K562 (cell line): ENCODE measurements at regions not wholly inside any gene's neighbourhood (a gene's known extent, or its start where the extent isn't known, plus 50 kb on each side); places are given as distances from the start of the nearest gene placed in this dataset.

Experiments
- ATAC-seq: fragments of 200-7000 bp; cut with Tn5 transposase; 3 replicates; pipeline ENCODE4 v1.9.1; 2020; ENCODE audit warnings: moderate library complexity
- BruUV-seq: library from RNA; stranded (reverse); fragments of 400-500 nt; replicated peaks from 2 replicates; lab custom pipeline; 2021; lab: Mats Ljungman, UMichigan
- CTCF ChIA-PET: fragments of 300-600 bp; formaldehyde crosslinking; extraction: SDS; loops from one replicate; lab custom pipeline; 2021; ENCODE audit warnings: low intra/inter-chr PET ratio; lab: Yijun Ruan, JAX
- POLR2A ChIA-PET: fragments of 300-600, 350-650 bp; sonication (Branson Sonifier 250); formaldehyde crosslinking; extraction: SDS; loops from one replicate; lab custom pipeline; 2021; ENCODE audit warnings: antibody characterized with exemption, inconsistent platforms; lab: Yijun Ruan, JAX
- DNase-seq, 4 experiments: peaks; one replicate each; pipeline versions ENCODE4 v3.0.0 to v3.0.0-alpha.2; 2011 to 2018; ENCODE audit warnings: low spot score in 3 of 4, mixed read lengths in 3 of 4; ENCODE audit errors: extremely low read depth in 1 of 4
- FAIRE-seq: peaks from 2 replicates; lab custom pipeline; 2011; peaks lifted over from hg19 to GRCh38; lab: Jason Lieb, UNC
- H2AFZ ChIP-seq: 2 replicates; pipeline ENCODE4 v1.6.0; 2011; ENCODE audit warnings: low read depth, low read length, control low read depth, inconsistent platforms
- H3K27ac ChIP-seq: fragments of 200-600 bp; 3 replicates; pipeline ENCODE4 v1.8.0; 2011; ENCODE audit warnings: low read depth, mild to moderate bottlenecking, control low read depth, inconsistent platforms, low read length, moderate library complexity, mixed read lengths; ENCODE audit errors: extremely low read depth
- H3K27me3 ChIP-seq, 2 experiments: fragments of 300-600 bp in 1 of 2; 2 replicates in 1 of 2; 3 replicates in 1 of 2; pipeline versions ENCODE4 v1.6.0 to v1.8.0; 2011; ENCODE audit warnings: inconsistent platforms in 2 of 2, low read length in 2 of 2, mild to moderate bottlenecking in 1 of 2, mixed read lengths in 1 of 2, moderate library complexity in 1 of 2; ENCODE audit not compliant: control insufficient read depth in 2 of 2, insufficient read depth in 2 of 2
- H3K36me3 ChIP-seq: fragments of 300-600 bp; 3 replicates; pipeline ENCODE4 v1.8.0; 2011; ENCODE audit warnings: mild to moderate bottlenecking, low read length, inconsistent platforms; ENCODE audit not compliant: control insufficient read depth, insufficient read depth
- H3K4me1 ChIP-seq, 2 experiments: fragments of 200-600 bp in 1 of 2; replicated peaks in 1 of 2; 2 replicates in 1 of 2; 3 replicates in 1 of 2; pipeline versions ENCODE4 v1.5.1 to v1.8.0; 2011; ENCODE audit warnings: inconsistent platforms in 2 of 2, low read length in 2 of 2, mild to moderate bottlenecking in 1 of 2, mixed read lengths in 1 of 2, moderate library complexity in 1 of 2; ENCODE audit not compliant: control insufficient read depth in 2 of 2, insufficient read depth in 2 of 2
- H3K4me2 ChIP-seq: 2 replicates; pipeline ENCODE4 v1.6.1; 2011; ENCODE audit warnings: low read length, control low read depth, inconsistent platforms, mixed read lengths; ENCODE audit not compliant: insufficient read depth
- H3K4me3 ChIP-seq: fragments of 200-600 bp; sonication (generic), shearing (Covaris generic); 2 replicates; pipeline ENCODE4 v1.5.1; 2016; ENCODE audit warnings: control low read depth, inconsistent platforms
- H3K79me2 ChIP-seq: fragments of 200-600 bp; 3 replicates; pipeline ENCODE4 v1.8.0; 2011; ENCODE audit warnings: low read length, inconsistent platforms; ENCODE audit not compliant: control insufficient read depth, insufficient read depth
- H3K9ac ChIP-seq, 2 experiments: 2 replicates each; pipeline versions ENCODE4 v1.6.0 to v1.6.1; 2011; ENCODE audit warnings: low read depth in 2 of 2, low read length in 2 of 2, control low read depth in 1 of 2, inconsistent platforms in 1 of 2, mild to moderate bottlenecking in 1 of 2, mixed read lengths in 1 of 2; ENCODE audit not compliant: insufficient read depth in 1 of 2
- H3K9me1 ChIP-seq: one replicate; pipeline ENCODE4 v1.6.0; 2011; ENCODE audit warnings: inconsistent platforms, mild to moderate bottlenecking, low read length, moderate library complexity; ENCODE audit not compliant: control insufficient read depth, insufficient read depth
- H3K9me3 ChIP-seq: replicated peaks from 2 replicates; pipeline ENCODE4 v1.5.1; 2011; ENCODE audit warnings: low read depth, low read length, inconsistent platforms; ENCODE audit not compliant: control insufficient read depth, insufficient read depth
- H4K20me1 ChIP-seq: replicated peaks from 2 replicates; pipeline ENCODE4 v1.6.1; 2011; ENCODE audit warnings: low read length, inconsistent platforms, mixed read lengths; ENCODE audit not compliant: control insufficient read depth, insufficient read depth
- ASH1L ChIP-seq: fragments of 450-650 bp; IDR thresholded peaks from 2 replicates; pipeline ENCODE4 v1.6.1; 2018; ENCODE audit warnings: borderline replicate concordance, mild to moderate bottlenecking, low read depth; ENCODE audit not compliant: partially characterized antibody
- ATF6 ChIP-seq: sonication (generic); formaldehyde crosslinking; IDR thresholded peaks from 2 replicates; pipeline ENCODE4 v1.4.0; 2020; ENCODE audit warnings: mild to moderate bottlenecking, missing genetic modification reagents
- EP300 ChIP-seq: IDR thresholded peaks from 2 replicates; pipeline ENCODE4 v1.6.1; 2012; ENCODE audit warnings: low read length, improper control_type of control experiment
- HNRNPK ChIP-seq: fragments of 200-400 bp; formaldehyde crosslinking; IDR thresholded peaks from one replicate; pipeline ENCODE4 v1.6.1; 2018; ENCODE audit warnings: mild to moderate bottlenecking, low read depth, low read length; ENCODE audit not compliant: poor library complexity, severe bottlenecking
- ILK ChIP-seq: fragments of 450-650 bp; IDR thresholded peaks from 2 replicates; pipeline ENCODE4 v1.6.1; 2016; ENCODE audit warnings: missing genetic modification characterization, low read depth, mild to moderate bottlenecking, missing compliant biosample characterization, moderate library complexity, borderline replicate concordance
- KAT7 ChIP-seq: sonication (generic); formaldehyde crosslinking; IDR thresholded peaks from 2 replicates; pipeline ENCODE4 v1.8.0; 2022; ENCODE audit warnings: missing genetic modification reagents, mild to moderate bottlenecking, borderline replicate concordance
- KHSRP ChIP-seq: fragments of 450-650 bp; IDR thresholded peaks from 2 replicates; pipeline ENCODE4 v1.6.1; 2017
- MBD2 ChIP-seq: sonication (generic); IDR thresholded peaks from 2 replicates; pipeline ENCODE4 v1.6.1; 2016; ENCODE audit warnings: low read depth, borderline replicate concordance
- RBM15 ChIP-seq: fragments of 200-400 bp; formaldehyde crosslinking; IDR thresholded peaks from 2 replicates; pipeline ENCODE4 v1.6.1; 2018; ENCODE audit warnings: mild to moderate bottlenecking, low read length, moderate library complexity; ENCODE audit not compliant: insufficient read depth
- SIX5 ChIP-seq, 2 experiments: IDR thresholded peaks; 2 replicates each; pipeline ENCODE4 v1.6.1; 2011; ENCODE audit warnings: low read length in 2 of 2, borderline replicate concordance in 1 of 2, low read depth in 1 of 2, mild to moderate bottlenecking in 1 of 2, moderate library complexity in 1 of 2; ENCODE audit not compliant: insufficient read depth in 1 of 2
- STAG1 ChIP-seq: sonication (generic); formaldehyde crosslinking; IDR thresholded peaks from 2 replicates; pipeline ENCODE4 v1.5.0; 2020; ENCODE audit warnings: missing genetic modification reagents, borderline replicate concordance
- TCFL5 ChIP-seq: fragments of 250-450 bp; sonication (Bioruptor Pico); conservative IDR thresholded peaks from 2 replicates; pipeline ENCODE4 v1.6.1; 2021; ENCODE audit warnings: mild to moderate bottlenecking, moderate library complexity, matching md5 sums
- ZBTB43 ChIP-seq: sonication (generic); formaldehyde crosslinking; IDR thresholded peaks from 2 replicates; pipeline ENCODE4 v1.8.0; 2023; ENCODE audit warnings: mild to moderate bottlenecking, missing genetic modification reagents
- ZNF12 ChIP-seq: sonication (generic); formaldehyde crosslinking; IDR thresholded peaks from 2 replicates; pipeline ENCODE4 v1.4.0; 2020; ENCODE audit warnings: mild to moderate bottlenecking, missing genetic modification reagents
- ZNF764 ChIP-seq: fragments of 250-450 bp; sonication (Bioruptor Pico); IDR thresholded peaks from 2 replicates; pipeline ENCODE4 v1.4.0; 2020; ENCODE audit warnings: low read depth, mild to moderate bottlenecking, moderate library complexity
- WGBS: fragments of 100-300 bp; shearing (Covaris generic); methylation state at CpG from one replicate; pipeline ENCODE4 v1.1.6; 2016; ENCODE audit warnings: low coverage, mixed read lengths; ENCODE audit not compliant: insufficient coverage; ENCODE audit errors: missing lambda C conversion rate; 5-methylcytosine and 5-hydroxymethylcytosine counted together
- in situ Hi-C: fragments of 300-500 bp; cut with MboI; formaldehyde crosslinking; loops from 4 replicates; pipeline ENCODE4 v1.15.0; 2018; ENCODE audit warnings: inconsistent platforms, mixed read lengths
- intact Hi-C: fragments of 100-400 bp; cut with micrococcal nuclease; formaldehyde crosslinking; loops from 2 replicates; pipeline ENCODE4 v1.14.2; 2022
- TF ChIP-seq, protein P1 (sequence below): fragments of 450-650 bp; formaldehyde crosslinking; IDR thresholded peaks from 2 replicates; pipeline ENCODE4 v1.4.0; 2020; ENCODE audit warnings: mild to moderate bottlenecking, moderate library complexity
- TF ChIP-seq, protein P2 (sequence below): sonication (generic); formaldehyde crosslinking; IDR thresholded peaks from 2 replicates; pipeline ENCODE4 v1.8.0; 2022; ENCODE audit warnings: missing genetic modification reagents, mild to moderate bottlenecking, moderate library complexity, borderline replicate concordance

DNA sequence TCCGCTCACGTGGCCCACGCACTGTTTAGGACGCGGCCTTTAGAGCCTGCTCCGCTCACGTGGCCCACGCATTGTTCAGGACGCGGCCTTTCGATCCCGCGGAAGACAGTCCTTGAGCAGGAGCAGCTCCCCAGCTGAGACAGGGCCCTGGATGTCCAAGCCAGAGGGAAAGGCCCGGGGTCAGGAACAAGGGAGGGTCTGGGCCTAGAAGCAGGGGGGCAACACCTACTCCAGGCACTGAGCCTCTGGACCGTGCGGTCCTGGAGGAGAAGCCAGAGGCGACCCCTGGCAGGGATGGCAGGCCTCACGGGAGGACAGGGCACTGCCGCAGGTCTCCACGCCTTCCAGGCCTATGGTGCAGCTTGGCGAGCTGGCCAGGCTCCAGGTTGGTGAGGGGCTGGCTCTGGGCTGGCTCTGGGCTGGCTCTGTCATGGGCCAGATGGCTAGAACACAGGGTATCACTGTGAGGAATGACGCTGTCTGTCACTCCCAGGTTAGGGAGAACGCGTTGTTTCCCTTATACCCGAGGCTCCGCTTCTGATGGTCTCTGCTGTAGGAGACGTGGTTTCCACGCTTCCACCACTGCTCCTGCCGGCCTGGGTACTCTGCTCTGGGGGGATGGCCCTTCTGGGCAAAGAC lies 341.7 kb downstream of the TMEM121 start:
- Histone ChIP-seq H3K27me3 (peaks cover 0 to 5% of the 10 kb centered on the region in 2 experiments; a peak in 1 of 5 replicates), H3K9me1 (no peaks in the 10 kb centered on the region), H3K79me2 (no peaks in the 10 kb centered on the region), H3K4me2 (no peak overlapping the region), H3K9me3 (no peaks in the 10 kb centered on the region), H3K4me3 (no peak overlapping the region), H3K9ac (no peak overlapping the region), H2AFZ (no peak overlapping the region), H3K4me1 (no peaks in the 10 kb centered on the region), H3K36me3 (no peaks in the 10 kb centered on the region), H4K20me1 (no peaks in the 10 kb centered on the region), H3K27ac (no peak overlapping the region)
- FAIRE-seq (no peak), DNase-seq (no peak), ATAC-seq (no peak)
- intact Hi-C loops, result no loop called here
- ChIA-PET POLR2A (no interaction called here), CTCF (no interaction called here)
- no peak for TF ChIP-seq ZNF764 (CRISPR knock-in tag)
- TF ChIP-seq ZBTB43 (CRISPR knock-in tag), result no peak
- TF ChIP-seq KHSRP, result no peak
- no peak for TF ChIP-seq STAG1 (CRISPR knock-in tag)
- TF ChIP-seq KAT7 (CRISPR knock-in tag), result no peak
- TF ChIP-seq HNRNPK, result no peak
- no peak for TF ChIP-seq ZNF12 (CRISPR knock-in tag)
- no peak for TF ChIP-seq ATF6
- TF ChIP-seq, protein P1, sequence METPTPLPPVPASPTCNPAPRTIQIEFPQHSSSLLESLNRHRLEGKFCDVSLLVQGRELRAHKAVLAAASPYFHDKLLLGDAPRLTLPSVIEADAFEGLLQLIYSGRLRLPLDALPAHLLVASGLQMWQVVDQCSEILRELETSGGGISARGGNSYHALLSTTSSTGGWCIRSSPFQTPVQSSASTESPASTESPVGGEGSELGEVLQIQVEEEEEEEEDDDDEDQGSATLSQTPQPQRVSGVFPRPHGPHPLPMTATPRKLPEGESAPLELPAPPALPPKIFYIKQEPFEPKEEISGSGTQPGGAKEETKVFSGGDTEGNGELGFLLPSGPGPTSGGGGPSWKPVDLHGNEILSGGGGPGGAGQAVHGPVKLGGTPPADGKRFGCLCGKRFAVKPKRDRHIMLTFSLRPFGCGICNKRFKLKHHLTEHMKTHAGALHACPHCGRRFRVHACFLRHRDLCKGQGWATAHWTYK (CRISPR knock-in tag), result no peak
- TF ChIP-seq, protein P2, sequence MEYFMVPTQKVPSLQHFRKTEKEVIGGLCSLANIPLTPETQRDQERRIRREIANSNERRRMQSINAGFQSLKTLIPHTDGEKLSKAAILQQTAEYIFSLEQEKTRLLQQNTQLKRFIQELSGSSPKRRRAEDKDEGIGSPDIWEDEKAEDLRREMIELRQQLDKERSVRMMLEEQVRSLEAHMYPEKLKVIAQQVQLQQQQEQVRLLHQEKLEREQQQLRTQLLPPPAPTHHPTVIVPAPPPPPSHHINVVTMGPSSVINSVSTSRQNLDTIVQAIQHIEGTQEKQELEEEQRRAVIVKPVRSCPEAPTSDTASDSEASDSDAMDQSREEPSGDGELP (CRISPR knock-in tag), result no peak
- TF ChIP-seq RBM15, result no peak
- TF ChIP-seq MBD2, result no peak
- no peak for TF ChIP-seq EP300
- no peak for TF ChIP-seq ILK (tag)
- TF ChIP-seq SIX5 (IDR thresholded peaks at IDR 0.05; ENCODE audit: borderline replicate concordance in 1 of 2, insufficient read depth in 1 of 2, low read depth in 1 of 2, low read length in 2 of 2), result no peak
- no peak for TF ChIP-seq ASH1L
- TF ChIP-seq TCFL5 (CRISPR knock-in tag), result no peak
- in situ Hi-C loops, result no loop called here
- no TSS peak for BruUV-seq
- WGBS, result 13% methylated on average over 13 of the region's 29 CpGs
